Tibial nerve (tissue), 4 donors: ENCODE measurements at regions not wholly inside any gene's neighbourhood (a gene's known extent, or its start where the extent isn't known, plus 50 kb on each side); places are given as distances from the start of the nearest gene placed in this dataset.

Experiments
- CTCF ChIP-seq, 5 experiments: fragments of 200-600 bp in 3 of 5; fragments of 450-650 bp in 2 of 5; sonication (generic) in 3 of 5; IDR thresholded peaks; one replicate each; pipeline ENCODE4 v1.5.1; 2016 to 2019; ENCODE audit warnings: antibody characterized with exemption in 5 of 5, mild to moderate bottlenecking in 3 of 5, moderate library complexity in 2 of 5
- EP300 ChIP-seq, 2 donors: sonication (generic); formaldehyde crosslinking; IDR thresholded peaks; one replicate each; pipeline ENCODE4 v1.6.1; 2017; ENCODE audit warnings: antibody characterized with exemption in 2 of 2, mild to moderate bottlenecking in 1 of 2
- POLR2A ChIP-seq, 2 donors: fragments of 450-650 bp; IDR thresholded peaks; one replicate each; pipeline ENCODE4 v1.6.1; 2017; ENCODE audit warnings: antibody characterized with exemption in 2 of 2, mild to moderate bottlenecking in 2 of 2, moderate library complexity in 2 of 2

DNA sequence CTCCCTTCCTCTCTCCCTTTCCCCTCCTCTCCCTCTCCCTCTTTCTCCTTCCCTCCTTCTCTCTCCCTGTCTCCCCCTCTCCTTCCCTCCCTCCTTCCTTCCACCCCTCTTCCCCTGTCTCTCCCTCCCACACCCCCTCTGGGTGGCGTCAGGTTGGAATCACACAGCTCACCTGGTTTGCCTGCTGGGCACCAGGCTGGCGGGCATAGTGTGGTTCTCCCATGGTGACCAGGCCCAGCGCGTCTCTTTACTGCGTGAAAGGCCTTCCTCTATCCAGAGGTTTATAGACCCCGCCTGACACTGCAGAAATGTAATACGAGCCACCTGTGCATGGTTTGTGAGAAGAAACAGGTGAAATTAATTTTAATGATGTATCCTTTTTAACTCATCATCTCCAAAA lies 76.2 kb downstream of the MRPL36 start:
- TF ChIP-seq CTCF (IDR thresholded peaks at IDR 0.05) (no peak), EP300 (IDR thresholded peaks at IDR 0.05) (no peak), POLR2A (IDR thresholded peaks at IDR 0.05) (no peak)
